DND-41 (cell line): ENCODE measurements at regions not wholly inside any gene's neighbourhood (a gene's known extent, or its start where the extent isn't known, plus 50 kb on each side); places are given as distances from the start of the nearest gene placed in this dataset.

Source experiments
- ATAC-seq: fragments of 200-7000 bp; cut with Tn5 transposase; 3 replicates; pipeline ENCODE4 v1.9.1; 2021; ENCODE audit warnings: low read depth; ENCODE audit not compliant: insufficient read depth
- DNase-seq: peaks from one replicate; pipeline ENCODE4 v3.0.0-alpha.2; 2020
- H2AFZ ChIP-seq: 2 replicates; pipeline ENCODE4 v1.6.0; 2012; ENCODE audit warnings: low read depth, low read length
- H3K27ac ChIP-seq: 2 replicates; pipeline ENCODE4 v1.5.1; 2012; ENCODE audit warnings: low read length, inconsistent platforms
- H3K27me3 ChIP-seq: fragments of 200-600 bp; sonication (generic); 2 replicates; pipeline ENCODE4 v1.6.0; 2012; ENCODE audit warnings: low read length, mild to moderate bottlenecking, inconsistent platforms; ENCODE audit not compliant: insufficient read depth, poor library complexity
- H3K36me3 ChIP-seq: 2 replicates; pipeline ENCODE4 v1.5.1; 2012; ENCODE audit warnings: low read length, inconsistent platforms; ENCODE audit not compliant: insufficient read depth
- H3K4me1 ChIP-seq: 2 replicates; pipeline ENCODE4 v1.5.1; 2012; ENCODE audit warnings: mild to moderate bottlenecking, low read length; ENCODE audit not compliant: insufficient read depth
- H3K4me2 ChIP-seq: 2 replicates; pipeline ENCODE4 v1.6.0; 2012; ENCODE audit warnings: mild to moderate bottlenecking, moderate library complexity, low read length, inconsistent platforms; ENCODE audit not compliant: insufficient read depth
- H3K4me3 ChIP-seq, 2 experiments: fragments of 200-600 bp in 1 of 2; shearing (Covaris generic) in 1 of 2; 2 replicates each; pipeline ENCODE4 v1.5.1; 2012 to 2016; ENCODE audit warnings: inconsistent platforms in 2 of 2, low read length in 2 of 2, mild to moderate bottlenecking in 2 of 2, low read depth in 1 of 2, moderate library complexity in 1 of 2
- H3K79me2 ChIP-seq: 2 replicates; pipeline ENCODE4 v1.6.0; 2012; ENCODE audit warnings: low read length, inconsistent platforms; ENCODE audit not compliant: insufficient read depth
- H3K9ac ChIP-seq: 2 replicates; pipeline ENCODE4 v1.6.0; 2012; ENCODE audit warnings: low read depth, mild to moderate bottlenecking, inconsistent platforms, low read length, moderate library complexity
- H3K9me3 ChIP-seq: 2 replicates; pipeline ENCODE4 v1.5.1; 2012; ENCODE audit warnings: low read length, moderate library complexity, mild to moderate bottlenecking, inconsistent platforms; ENCODE audit not compliant: insufficient read depth, severe bottlenecking
- H4K20me1 ChIP-seq: 2 replicates; pipeline ENCODE4 v1.6.0; 2012; ENCODE audit warnings: low read length; ENCODE audit not compliant: insufficient read depth
- EZH2 ChIP-seq: IDR thresholded peaks from 3 replicates; pipeline ENCODE4 v1.6.1; 2012; ENCODE audit warnings: borderline replicate concordance, low read depth, mild to moderate bottlenecking, moderate library complexity, low read length, inconsistent platforms; ENCODE audit not compliant: severe bottlenecking
- TF ChIP-seq, protein P1 (sequence below): IDR thresholded peaks from 2 replicates; pipeline ENCODE4 v1.5.1; 2012; ENCODE audit warnings: borderline replicate concordance, low read length, moderate library complexity, mild to moderate bottlenecking; ENCODE audit not compliant: poor library complexity, severe bottlenecking; ENCODE audit errors: extremely low read depth

DNA sequence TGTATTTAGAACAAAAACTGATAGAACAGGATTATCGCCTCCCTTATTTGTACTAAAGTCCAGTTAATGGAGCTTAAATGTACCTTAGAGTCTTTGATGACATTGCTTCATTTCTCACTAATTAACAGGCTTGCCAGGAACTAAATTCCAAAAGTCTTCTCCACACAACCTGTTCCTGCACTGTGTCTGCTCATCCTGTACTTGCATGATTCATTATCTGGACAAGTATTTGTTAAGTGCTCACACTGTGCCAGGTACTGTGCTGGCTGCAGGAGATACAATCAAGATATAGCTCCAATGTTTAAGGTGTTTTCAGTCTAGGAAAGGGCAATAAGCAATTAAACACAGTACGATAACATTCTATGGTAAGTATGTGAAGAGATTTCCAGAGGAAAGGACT lies 485.9 kb upstream of the TENM4 start:
- Histone ChIP-seq H3K27me3 (no peaks in the 10 kb centered on the region), H3K9me3 (no peaks in the 10 kb centered on the region), H3K4me2 (no peak overlapping the region), H3K79me2 (no peaks in the 10 kb centered on the region), H2AFZ (no peak overlapping the region), H3K4me3 (no peak overlapping the region), H3K36me3 (no peaks in the 10 kb centered on the region), H3K9ac (no peak overlapping the region), H4K20me1 (no peaks in the 10 kb centered on the region), H3K27ac (no peak overlapping the region), H3K4me1 (no peaks in the 10 kb centered on the region)
- no peak for TF ChIP-seq EZH2
- TF ChIP-seq, protein P1, sequence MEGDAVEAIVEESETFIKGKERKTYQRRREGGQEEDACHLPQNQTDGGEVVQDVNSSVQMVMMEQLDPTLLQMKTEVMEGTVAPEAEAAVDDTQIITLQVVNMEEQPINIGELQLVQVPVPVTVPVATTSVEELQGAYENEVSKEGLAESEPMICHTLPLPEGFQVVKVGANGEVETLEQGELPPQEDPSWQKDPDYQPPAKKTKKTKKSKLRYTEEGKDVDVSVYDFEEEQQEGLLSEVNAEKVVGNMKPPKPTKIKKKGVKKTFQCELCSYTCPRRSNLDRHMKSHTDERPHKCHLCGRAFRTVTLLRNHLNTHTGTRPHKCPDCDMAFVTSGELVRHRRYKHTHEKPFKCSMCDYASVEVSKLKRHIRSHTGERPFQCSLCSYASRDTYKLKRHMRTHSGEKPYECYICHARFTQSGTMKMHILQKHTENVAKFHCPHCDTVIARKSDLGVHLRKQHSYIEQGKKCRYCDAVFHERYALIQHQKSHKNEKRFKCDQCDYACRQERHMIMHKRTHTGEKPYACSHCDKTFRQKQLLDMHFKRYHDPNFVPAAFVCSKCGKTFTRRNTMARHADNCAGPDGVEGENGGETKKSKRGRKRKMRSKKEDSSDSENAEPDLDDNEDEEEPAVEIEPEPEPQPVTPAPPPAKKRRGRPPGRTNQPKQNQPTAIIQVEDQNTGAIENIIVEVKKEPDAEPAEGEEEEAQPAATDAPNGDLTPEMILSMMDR: no peak
- ATAC-seq: no peak
- no peak for DNase-seq

- DNase-seq (no peak), ATAC-seq (no peak)
- Histone ChIP-seq H4K20me1 (no peaks in the 10 kb centered on the region), H3K79me2 (no peaks in the 10 kb centered on the region), H3K4me3 (no peak overlapping the region), H3K4me2 (no peak overlapping the region), H3K9me3 (no peaks in the 10 kb centered on the region), H3K9ac (no peak overlapping the region), H3K27me3 (no peaks in the 10 kb centered on the region), H2AFZ (no peak overlapping the region), H3K36me3 (no peaks in the 10 kb centered on the region), H3K4me1 (no peaks in the 10 kb centered on the region), H3K27ac (no peak overlapping the region)
- no peak for TF ChIP-seq EZH2
- TF ChIP-seq, protein P1: no peak
Observed at GRCh38 chr11:79925570-79925969, 484.7 kb upstream of the TENM4 start.

DNA sequence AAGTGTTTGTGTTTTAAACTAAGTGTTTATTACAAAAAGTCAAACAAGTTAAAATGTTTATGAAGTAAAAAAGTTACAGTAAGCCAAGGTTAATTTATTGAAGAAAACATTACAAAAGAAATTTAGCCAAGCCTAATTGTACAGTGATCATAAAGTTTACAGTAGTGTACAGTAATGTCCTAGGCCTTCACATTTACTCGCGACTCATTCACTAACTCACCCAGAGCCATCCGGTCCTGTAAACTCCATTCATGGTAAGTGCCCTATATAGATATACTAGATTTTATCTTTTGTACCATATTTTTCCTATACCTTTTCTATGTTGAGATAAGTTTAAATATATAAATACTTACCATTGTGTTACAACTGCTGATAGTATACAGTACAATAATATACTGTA lies 481.8 kb upstream of the TENM4 start:
- H3K4me2 ChIP-seq: no peak overlapping the region
- H3K9ac ChIP-seq: no peak overlapping the region
- H3K9me3 ChIP-seq: no peaks in the 10 kb centered on the region
- H3K27ac ChIP-seq: no peak overlapping the region
- no peaks in the 10 kb centered on the region for H3K27me3 ChIP-seq
- ATAC-seq (no peak), DNase-seq (no peak)
- H3K4me3 ChIP-seq: no peak overlapping the region
- H4K20me1 ChIP-seq: no peaks in the 10 kb centered on the region
- H3K79me2 ChIP-seq: no peaks in the 10 kb centered on the region
- no peaks in the 10 kb centered on the region for H3K36me3 ChIP-seq
- no peak overlapping the region for H2AFZ ChIP-seq
- TF ChIP-seq, protein P1: no peak
- TF ChIP-seq EZH2: no peak
- H3K4me1 ChIP-seq: no peaks in the 10 kb centered on the region

- no peak for ATAC-seq
- no peak overlapping the region for H3K27ac ChIP-seq
- H2AFZ ChIP-seq: no peak overlapping the region
Observed at GRCh38 chr11:79920480-79920879, 479.6 kb upstream of the TENM4 start.

More at GRCh38 chr11:79920480-79920879, 479.6 kb upstream of the TENM4 start:
- H3K9me3 ChIP-seq: no peaks in the 10 kb centered on the region
- no peaks in the 10 kb centered on the region for H4K20me1 ChIP-seq
- no peaks in the 10 kb centered on the region for H3K27me3 ChIP-seq
- H3K36me3 ChIP-seq: no peaks in the 10 kb centered on the region
- no peak overlapping the region for H3K4me2 ChIP-seq
- no peaks in the 10 kb centered on the region for H3K4me1 ChIP-seq
- no peaks in the 10 kb centered on the region for H3K79me2 ChIP-seq
- DNase-seq: no peak
- no peak for TF ChIP-seq EZH2
- TF ChIP-seq, protein P1: no peak
- H3K4me3 ChIP-seq: no peak overlapping the region
- H3K9ac ChIP-seq: no peak overlapping the region
